ENCODE measurements at regions not wholly inside any gene's neighbourhood (a gene's known extent, or its start where the extent isn't known, plus 50 kb on each side); places are given as distances from the start of the nearest gene placed in this dataset.

GRCh38 chr11:69361048-69361447 lies 67.1 kb downstream of the MYEOV start:
- TF ChIP-seq EZH2 (IDR thresholded peaks at IDR 0.05) (no peak), POLR2AphosphoS5 (IDR thresholded peaks at IDR 0.05; ENCODE audit: borderline replicate concordance, low read depth, low read length) (no peak)

Data from SK-N-MC (cell line).